GM21737 (cell line): ENCODE measurements at regions not wholly inside any gene's neighbourhood (a gene's known extent, or its start where the extent isn't known, plus 50 kb on each side); places are given as distances from the start of the nearest gene placed in this dataset.
"Not testable (repeated sequence)": the region's sequence is repeated elsewhere in the genome, so short reads cannot be mapped to it uniquely, and the experiment has no call there.

ENCODE experiments used
- ATAC-seq: cut with Tn5 transposase; IDR thresholded peaks from one replicate; pipeline ENCODE4 v1.9.1; 2021; ENCODE audit warnings: mild to moderate bottlenecking, moderate library complexity; ENCODE audit not compliant: unreplicated experiment

- peak; percentile 72 for ATAC-seq
Measured at GRCh38 chrX:111041018-111041462, 55.0 kb upstream of the PAK3 start.

GRCh38 chrX:111040377-111041017 lies 55.5 kb upstream of the PAK3 start:
- ATAC-seq: peak; percentile 49

- no peak for ATAC-seq
Measured at GRCh38 chrX:111039606-111040005, 56.4 kb upstream of the PAK3 start.

- ATAC-seq: no peak
Measured at GRCh38 chrX:111035991-111036390, 60.0 kb upstream of the PAK3 start.

- ATAC-seq: no peak
Measured at GRCh38 chrX:111035256-111035655, 60.7 kb upstream of the PAK3 start.

- not testable (repeated sequence) for ATAC-seq
Measured at GRCh38 chrX:111022998-111023397, 73.0 kb upstream of the PAK3 start.

- ATAC-seq: no peak
Measured at GRCh38 chrX:111020283-111020682, 75.7 kb upstream of the PAK3 start.

- ATAC-seq: no peak
Measured at GRCh38 chrX:111013778-111014455, 82.1 kb upstream of the PAK3 start.

GRCh38 chrX:111010111-111010510 lies 85.9 kb upstream of the PAK3 start:
- no peak for ATAC-seq

GRCh38 chrX:111009256-111009655 lies 86.7 kb upstream of the PAK3 start:
- ATAC-seq: no peak

GRCh38 chrX:111008126-111008525 lies 87.9 kb upstream of the PAK3 start:
- no peak for ATAC-seq

GRCh38 chrX:111007238-111007637 lies 88.8 kb upstream of the PAK3 start:
- ATAC-seq: no peak

- no peak for ATAC-seq
Measured at GRCh38 chrX:111006116-111006515, 89.9 kb upstream of the PAK3 start.

GRCh38 chrX:111005166-111005565 lies 90.8 kb upstream of the PAK3 start:
- ATAC-seq: no peak

- ATAC-seq: no peak
Measured at GRCh38 chrX:111003118-111003517, 92.9 kb upstream of the PAK3 start.

- ATAC-seq: no peak
Measured at GRCh38 chrX:110992611-110993010, 103.4 kb upstream of the PAK3 start.

GRCh38 chrX:110989869-110990268 lies 106.1 kb upstream of the PAK3 start:
- ATAC-seq: no peak

GRCh38 chrX:110989447-110989846 lies 106.5 kb upstream of the PAK3 start:
- ATAC-seq: no peak

GRCh38 chrX:110987292-110987691 lies 108.7 kb upstream of the PAK3 start:
- ATAC-seq: no peak

GRCh38 chrX:110985470-110985869 lies 110.5 kb upstream of the PAK3 start:
- ATAC-seq: no peak

GRCh38 chrX:110983024-110983423 lies 113.0 kb upstream of the PAK3 start:
- ATAC-seq: no peak

GRCh38 chrX:110966839-110967238 lies 129.2 kb upstream of the PAK3 start:
- ATAC-seq: no peak

GRCh38 chrX:110966091-110966454 lies 129.9 kb upstream of the PAK3 start:
- no peak for ATAC-seq
